GM10248 (cell line): ENCODE measurements at regions not wholly inside any gene's neighbourhood (a gene's known extent, or its start where the extent isn't known, plus 50 kb on each side); places are given as distances from the start of the nearest gene placed in this dataset.

Experiments used
- CTCF ChIA-PET: fragments of 300-600 bp; sonication (Branson Sonifier 250); formaldehyde crosslinking; extraction: SDS; loops from one replicate; lab custom pipeline; 2021; ENCODE audit warnings: antibody characterized with exemption; lab: Yijun Ruan, JAX
- POLR2A ChIA-PET: fragments of 350-650 bp; sonication (Branson Sonifier 250); formaldehyde crosslinking; extraction: SDS; loops from one replicate; lab custom pipeline; 2020; ENCODE audit warnings: antibody characterized with exemption; lab: Yijun Ruan, JAX
- DNase-seq: peaks from one replicate; pipeline ENCODE4 v3.0.0; 2012; ENCODE audit errors: extremely low spot score
- CTCF ChIP-seq: IDR thresholded peaks from 2 replicates; pipeline ENCODE4 v1.5.1; 2012; ENCODE audit warnings: mild to moderate bottlenecking, low read depth; ENCODE audit errors: extremely low read depth, missing control alignments, control extremely low read depth

- TF ChIP-seq CTCF, result no peak
- CTCF ChIA-PET, result no interaction called here
- POLR2A ChIA-PET, result no interaction called here
- no peak for DNase-seq
Measured at GRCh38 chr2:34050413-34050812, 451.3 kb upstream of the FAM98A start.

GRCh38 chr2:34045101-34045655, 446.1 kb upstream of the FAM98A start:
- ChIA-PET POLR2A (interaction anchor here (0.6 kb wide), 1 partner anchor 1361 kb away, joined by 6 read pairs; no protein-coding TSS in a partner anchor), CTCF (no interaction called here)
- no peak for DNase-seq
- TF ChIP-seq CTCF, result no peak

- no peak for TF ChIP-seq CTCF
- POLR2A ChIA-PET, result no interaction called here
- DNase-seq, result no peak
- CTCF ChIA-PET, result interaction anchor here (0.7 to 0.9 kb wide), 2 partner anchors 41 to 60 kb away, joined by 3 to 4 read pairs; no protein-coding TSS in a partner anchor
Measured at GRCh38 chr2:34037886-34038285, 438.8 kb upstream of the FAM98A start.

- TF ChIP-seq CTCF, result no peak
- ChIA-PET CTCF (interaction anchor here (0.9 kb wide), 1 partner anchor 60 kb away, joined by 4 read pairs; no protein-coding TSS in a partner anchor), POLR2A (no interaction called here)
- no peak for DNase-seq
Measured at GRCh38 chr2:34037157-34037556, 438.1 kb upstream of the FAM98A start.

- POLR2A ChIA-PET, result no interaction called here
- TF ChIP-seq CTCF, result no peak
- no peak for DNase-seq
- CTCF ChIA-PET, result no interaction called here
Measured at GRCh38 chr2:34031097-34031496, 432.0 kb upstream of the FAM98A start.

GRCh38 chr2:34030273-34030672, 431.2 kb upstream of the FAM98A start:
- POLR2A ChIA-PET, result no interaction called here
- CTCF ChIA-PET, result no interaction called here
- no peak for TF ChIP-seq CTCF
- DNase-seq, result no peak
